ENCODE measurements at regions not wholly inside any gene's neighbourhood (a gene's known extent, or its start where the extent isn't known, plus 50 kb on each side); places are given as distances from the start of the nearest gene placed in this dataset.
"Not testable (repeated sequence)": the region's sequence is repeated elsewhere in the genome, so short reads cannot be mapped to it uniquely, and the experiment has no call there.

DNA sequence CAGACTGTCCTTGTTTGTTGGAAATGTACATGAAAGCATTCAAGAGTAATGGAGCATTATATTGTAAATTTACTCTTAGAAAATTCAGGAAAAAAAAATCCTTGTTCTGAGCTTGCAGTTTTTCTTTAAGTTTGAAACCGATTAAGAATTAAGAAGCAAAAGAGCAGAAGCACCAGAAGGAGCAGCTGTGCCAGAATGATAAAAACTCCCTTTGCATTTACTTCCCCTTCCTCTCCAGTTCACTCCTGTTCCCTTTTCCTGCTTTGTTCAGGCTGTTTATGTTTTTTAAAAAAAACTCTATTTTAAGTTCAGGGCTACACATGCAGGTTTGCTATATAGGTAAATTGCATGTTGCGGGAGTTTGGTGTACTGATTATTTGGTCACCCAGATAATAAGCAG, 90.3 kb downstream of the ATOH1 start:
- no peak overlapping the region for H3K4me3 Mint-ChIP-seq (ENCODE audit: unreplicated experiment)
- Histone ChIP-seq H3K27me3 (ENCODE audit: insufficient read depth, low read length) (no peaks in the 10 kb centered on the region), H3K36me3 (ENCODE audit: insufficient read depth, low read length) (no peaks in the 10 kb centered on the region), H3K4me1 (ENCODE audit: insufficient read depth, low read length) (no peaks in the 10 kb centered on the region), H3K4me3 (ENCODE audit: insufficient read depth, low read depth, low read length) (no peak overlapping the region), H3K4me2 (ENCODE audit: low read length) (no peak overlapping the region), H3K9me3 (ENCODE audit: insufficient read depth, low read depth, low read length) (no peaks in the 10 kb centered on the region), H2AFZ (ENCODE audit: low read depth, low read length) (no peak overlapping the region), H3K79me2 (ENCODE audit: insufficient read depth, low read length) (no peaks in the 10 kb centered on the region), H4K20me1 (ENCODE audit: insufficient read depth, low read length) (no peaks in the 10 kb centered on the region), H3K9ac (ENCODE audit: low read length) (no peak overlapping the region), H3K27ac (ENCODE audit: low read depth, low read length) (no peak overlapping the region)
- H3K36me3 Mint-ChIP-seq (ENCODE audit: low read depth, unreplicated experiment): no peaks in the 10 kb centered on the region
- FAIRE-seq: no peak
- H3K27me3 Mint-ChIP-seq (ENCODE audit: low read depth, unreplicated experiment): no peaks in the 10 kb centered on the region
- no peaks in the 10 kb centered on the region for H3K4me1 Mint-ChIP-seq (ENCODE audit: low read depth, unreplicated experiment)
- DNase-seq (ENCODE audit: low read depth): no peak
- no peak for TF ChIP-seq EZH2 (IDR thresholded peaks at IDR 0.05; ENCODE audit: insufficient read depth, low read length)
- TF ChIP-seq, protein P1, sequence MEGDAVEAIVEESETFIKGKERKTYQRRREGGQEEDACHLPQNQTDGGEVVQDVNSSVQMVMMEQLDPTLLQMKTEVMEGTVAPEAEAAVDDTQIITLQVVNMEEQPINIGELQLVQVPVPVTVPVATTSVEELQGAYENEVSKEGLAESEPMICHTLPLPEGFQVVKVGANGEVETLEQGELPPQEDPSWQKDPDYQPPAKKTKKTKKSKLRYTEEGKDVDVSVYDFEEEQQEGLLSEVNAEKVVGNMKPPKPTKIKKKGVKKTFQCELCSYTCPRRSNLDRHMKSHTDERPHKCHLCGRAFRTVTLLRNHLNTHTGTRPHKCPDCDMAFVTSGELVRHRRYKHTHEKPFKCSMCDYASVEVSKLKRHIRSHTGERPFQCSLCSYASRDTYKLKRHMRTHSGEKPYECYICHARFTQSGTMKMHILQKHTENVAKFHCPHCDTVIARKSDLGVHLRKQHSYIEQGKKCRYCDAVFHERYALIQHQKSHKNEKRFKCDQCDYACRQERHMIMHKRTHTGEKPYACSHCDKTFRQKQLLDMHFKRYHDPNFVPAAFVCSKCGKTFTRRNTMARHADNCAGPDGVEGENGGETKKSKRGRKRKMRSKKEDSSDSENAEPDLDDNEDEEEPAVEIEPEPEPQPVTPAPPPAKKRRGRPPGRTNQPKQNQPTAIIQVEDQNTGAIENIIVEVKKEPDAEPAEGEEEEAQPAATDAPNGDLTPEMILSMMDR (IDR thresholded peaks at IDR 0.05; ENCODE audit: insufficient read depth, low read depth, low read length): no peak
- H3K9me3 Mint-ChIP-seq (ENCODE audit: unreplicated experiment): peaks cover 5% of the 10 kb centered on the region
- H3K27ac Mint-ChIP-seq (ENCODE audit: unreplicated experiment): no peak overlapping the region

DNA sequence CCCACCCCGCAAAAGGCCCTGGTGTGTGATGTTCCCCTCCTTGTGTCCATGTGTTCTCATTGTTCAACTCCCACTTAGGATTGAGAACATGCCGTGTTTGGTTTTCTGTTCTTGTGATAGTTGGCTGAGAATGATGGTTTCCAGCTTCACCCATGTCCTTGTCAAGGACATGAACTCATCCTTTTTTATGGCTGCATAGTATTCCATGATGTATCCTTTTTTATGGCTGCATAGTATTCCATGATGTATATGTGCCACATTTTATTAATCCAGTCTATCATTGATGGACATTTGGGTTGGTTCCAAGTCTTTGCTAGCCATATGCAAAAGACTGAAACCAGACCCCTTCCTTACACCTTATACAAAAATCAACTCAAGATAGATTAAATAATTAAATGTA, 95.0 kb downstream of the ATOH1 start:
- H3K9ac ChIP-seq (ENCODE audit: low read length); FAIRE-seq; H3K27me3 Mint-ChIP-seq (ENCODE audit: low read depth, unreplicated experiment); H3K4me1 Mint-ChIP-seq (ENCODE audit: low read depth, unreplicated experiment); H3K4me2 ChIP-seq (ENCODE audit: low read length); H3K27me3 ChIP-seq (ENCODE audit: insufficient read depth, low read length); H3K36me3 ChIP-seq (ENCODE audit: insufficient read depth, low read length); H3K4me3 ChIP-seq (ENCODE audit: insufficient read depth, low read depth, low read length); H3K27ac ChIP-seq (ENCODE audit: low read depth, low read length); H3K27ac Mint-ChIP-seq (ENCODE audit: unreplicated experiment); H3K36me3 Mint-ChIP-seq (ENCODE audit: low read depth, unreplicated experiment); DNase-seq (ENCODE audit: low read depth); H2AFZ ChIP-seq (ENCODE audit: low read depth, low read length); H3K9me3 ChIP-seq (ENCODE audit: insufficient read depth, low read depth, low read length); H3K4me3 Mint-ChIP-seq (ENCODE audit: unreplicated experiment); H3K79me2 ChIP-seq (ENCODE audit: insufficient read depth, low read length); H4K20me1 ChIP-seq (ENCODE audit: insufficient read depth, low read length); H3K9me3 Mint-ChIP-seq (ENCODE audit: unreplicated experiment); H3K4me1 ChIP-seq (ENCODE audit: insufficient read depth, low read length): not testable (repeated sequence)

DNA sequence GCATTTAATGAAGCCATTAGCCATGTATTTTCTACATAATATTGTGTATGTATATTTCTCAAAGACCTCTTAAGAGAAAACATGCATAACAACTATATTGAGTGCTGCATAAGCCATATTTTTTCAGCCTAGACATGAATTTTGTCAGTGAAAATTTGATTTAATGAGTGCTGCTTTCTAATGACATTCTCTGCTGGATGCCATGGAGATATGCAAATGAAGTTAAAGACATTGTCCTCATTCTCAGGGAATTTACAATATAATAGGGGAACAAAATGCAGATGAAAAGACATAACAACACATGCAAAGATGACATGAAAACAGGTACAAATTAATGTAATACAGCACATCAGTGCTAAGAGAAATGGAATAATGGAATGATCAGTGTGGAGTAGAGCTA, 118.7 kb downstream of the ATOH1 start:
- Histone ChIP-seq H3K4me2 (ENCODE audit: low read length) (no peak overlapping the region), H3K36me3 (ENCODE audit: insufficient read depth, low read length) (no peaks in the 10 kb centered on the region), H3K4me1 (ENCODE audit: insufficient read depth, low read length) (no peaks in the 10 kb centered on the region), H3K4me3 (ENCODE audit: insufficient read depth, low read depth, low read length) (no peak overlapping the region), H4K20me1 (ENCODE audit: insufficient read depth, low read length) (no peaks in the 10 kb centered on the region), H3K27ac (ENCODE audit: low read depth, low read length) (no peak overlapping the region), H3K9ac (ENCODE audit: low read length) (no peak overlapping the region), H3K9me3 (ENCODE audit: insufficient read depth, low read depth, low read length) (no peaks in the 10 kb centered on the region), H3K79me2 (ENCODE audit: insufficient read depth, low read length) (no peaks in the 10 kb centered on the region), H2AFZ (ENCODE audit: low read depth, low read length) (no peak overlapping the region), H3K27me3 (ENCODE audit: insufficient read depth, low read length) (no peaks in the 10 kb centered on the region)
- Mint-ChIP-seq H3K4me1 (ENCODE audit: low read depth, unreplicated experiment) (no peaks in the 10 kb centered on the region), H3K27me3 (ENCODE audit: low read depth, unreplicated experiment) (no peaks in the 10 kb centered on the region), H3K27ac (ENCODE audit: unreplicated experiment) (no peak overlapping the region), H3K4me3 (ENCODE audit: unreplicated experiment) (no peak overlapping the region), H3K36me3 (ENCODE audit: low read depth, unreplicated experiment) (no peaks in the 10 kb centered on the region), H3K9me3 (ENCODE audit: unreplicated experiment) (no peaks in the 10 kb centered on the region)
- TF ChIP-seq, protein P1 (IDR thresholded peaks at IDR 0.05; ENCODE audit: insufficient read depth, low read depth, low read length): no peak
- TF ChIP-seq EZH2 (IDR thresholded peaks at IDR 0.05; ENCODE audit: insufficient read depth, low read length): no peak
- DNase-seq (ENCODE audit: low read depth) (no peak), FAIRE-seq (no peak)

DNA sequence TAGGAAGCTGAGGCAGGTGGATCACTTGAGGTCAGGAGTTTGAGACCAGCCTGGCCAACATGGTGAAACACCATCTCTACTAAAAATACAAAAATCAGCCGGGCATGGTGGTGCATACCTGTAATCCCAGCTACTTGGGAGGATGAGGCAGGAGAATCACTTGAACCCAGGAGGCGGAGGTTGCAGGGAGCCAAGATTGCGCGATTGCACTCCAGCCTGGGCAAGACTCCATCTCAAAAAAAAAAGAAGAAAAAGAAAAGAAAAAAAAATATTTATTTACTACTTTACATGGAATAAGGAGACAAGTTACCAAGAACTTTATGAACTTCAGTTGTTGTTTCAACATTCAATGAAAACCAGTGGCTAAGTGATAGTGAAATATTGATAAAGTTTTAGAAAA, 121.7 kb downstream of the ATOH1 start:
- not testable (repeated sequence) for H3K4me3 Mint-ChIP-seq (ENCODE audit: unreplicated experiment); H4K20me1 ChIP-seq (ENCODE audit: insufficient read depth, low read length); H3K27me3 ChIP-seq (ENCODE audit: insufficient read depth, low read length); DNase-seq (ENCODE audit: low read depth); H3K4me1 Mint-ChIP-seq (ENCODE audit: low read depth, unreplicated experiment); H3K27ac ChIP-seq (ENCODE audit: low read depth, low read length); H3K36me3 Mint-ChIP-seq (ENCODE audit: low read depth, unreplicated experiment); H3K79me2 ChIP-seq (ENCODE audit: insufficient read depth, low read length); H3K9ac ChIP-seq (ENCODE audit: low read length); H3K4me1 ChIP-seq (ENCODE audit: insufficient read depth, low read length); H3K9me3 ChIP-seq (ENCODE audit: insufficient read depth, low read depth, low read length); H3K9me3 Mint-ChIP-seq (ENCODE audit: unreplicated experiment); FAIRE-seq; H3K4me3 ChIP-seq (ENCODE audit: insufficient read depth, low read depth, low read length); H3K27me3 Mint-ChIP-seq (ENCODE audit: low read depth, unreplicated experiment); H3K27ac Mint-ChIP-seq (ENCODE audit: unreplicated experiment); H2AFZ ChIP-seq (ENCODE audit: low read depth, low read length); H3K36me3 ChIP-seq (ENCODE audit: insufficient read depth, low read length); H3K4me2 ChIP-seq (ENCODE audit: low read length)
